Fibroblast of gingiva (primary cell): ENCODE measurements at regions not wholly inside any gene's neighbourhood (a gene's known extent, or its start where the extent isn't known, plus 50 kb on each side); places are given as distances from the start of the nearest gene placed in this dataset.
A peak's percentile ranks its signal among the peaks of the same experiment; 100 is the strongest.
"Not testable (repeated sequence)": the region's sequence is repeated elsewhere in the genome, so short reads cannot be mapped to it uniquely, and the experiment has no call there.

Experiments
- DNase-seq: peaks from one replicate; pipeline ENCODE4 v3.0.0-alpha.2; 2011; ENCODE audit warnings: low read depth

DNA sequence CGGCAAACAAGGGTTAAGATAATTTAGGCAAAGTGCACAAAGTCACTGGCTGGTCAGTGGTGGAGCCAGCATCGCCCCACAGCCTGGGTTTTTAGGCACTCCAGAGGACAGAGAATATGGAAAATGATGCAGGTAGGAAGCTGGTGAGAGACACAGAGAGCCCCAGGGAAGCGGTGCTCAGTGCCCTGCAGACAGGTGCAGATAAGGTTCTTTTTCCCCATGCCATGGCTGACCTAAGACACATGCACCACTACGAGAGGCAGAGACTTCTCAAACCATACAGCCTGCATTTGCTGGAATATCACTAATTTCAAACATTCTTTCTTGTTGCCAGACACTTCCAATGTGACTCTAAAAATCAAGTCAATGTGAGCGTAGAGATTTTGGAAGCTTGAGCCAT, 205.7 kb upstream of the APCDD1 start:
- no peak for DNase-seq

- no peak for DNase-seq
Observed at GRCh38 chr18:10249270-10249669, 205.2 kb upstream of the APCDD1 start.

DNA sequence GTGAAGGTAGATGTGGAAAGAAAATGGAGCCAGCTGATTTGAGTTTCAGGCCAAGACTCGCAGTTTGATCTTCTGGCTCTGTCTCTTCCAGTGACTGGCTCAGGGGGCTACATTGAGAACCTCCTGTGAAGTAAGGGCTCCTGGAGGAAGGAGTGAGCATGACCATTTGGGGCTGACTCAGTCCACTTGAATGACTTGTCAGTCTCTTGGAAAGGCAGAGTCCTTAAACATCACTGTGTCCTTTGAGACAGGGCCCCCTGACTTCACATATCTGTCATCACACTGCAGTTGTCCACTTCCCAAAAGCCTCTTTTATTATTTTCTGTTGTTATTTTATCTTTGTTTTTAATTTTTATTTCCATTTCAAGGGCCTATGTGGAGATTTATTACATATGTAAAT, 204.6 kb upstream of the APCDD1 start:
- no peak for DNase-seq

- no peak for DNase-seq
Observed at GRCh38 chr18:10252494-10252893, 201.9 kb upstream of the APCDD1 start.

DNA sequence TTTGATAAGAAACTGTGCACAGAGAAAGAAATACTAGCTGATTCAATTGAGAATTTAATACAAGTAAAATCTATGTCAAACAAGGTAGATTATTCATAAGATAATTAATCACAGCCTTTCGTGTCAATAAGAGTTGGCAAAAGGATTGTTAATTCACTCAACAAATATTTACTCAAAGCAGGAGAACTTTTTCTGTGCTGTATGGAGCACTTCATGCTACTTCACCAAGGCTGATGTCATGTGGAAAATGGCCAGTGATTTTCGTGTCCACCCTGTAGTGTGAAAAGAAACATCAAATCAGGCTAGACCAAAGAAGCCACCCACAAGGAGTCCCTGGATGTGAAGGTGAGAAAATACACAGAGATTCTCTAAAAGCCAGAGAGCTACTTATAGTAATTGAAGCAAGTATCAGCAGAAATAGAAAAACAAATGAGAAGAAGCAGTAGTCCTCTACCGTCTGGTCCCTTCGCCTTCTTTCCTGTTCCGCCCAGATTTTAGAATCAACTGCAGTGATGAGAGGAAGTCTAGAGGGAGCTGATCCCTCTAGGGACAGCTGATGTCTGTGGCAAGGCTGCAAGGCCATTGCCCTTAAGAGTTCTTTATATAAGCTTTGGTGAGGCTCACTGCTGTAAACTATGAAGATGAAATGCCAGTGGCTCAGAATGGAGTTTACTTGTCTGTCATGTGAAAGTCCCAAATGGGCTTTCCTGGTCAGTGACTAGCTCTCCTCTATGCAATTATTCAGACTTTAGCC, 201.3 kb upstream of the APCDD1 start:
- DNase-seq, result no peak

DNA sequence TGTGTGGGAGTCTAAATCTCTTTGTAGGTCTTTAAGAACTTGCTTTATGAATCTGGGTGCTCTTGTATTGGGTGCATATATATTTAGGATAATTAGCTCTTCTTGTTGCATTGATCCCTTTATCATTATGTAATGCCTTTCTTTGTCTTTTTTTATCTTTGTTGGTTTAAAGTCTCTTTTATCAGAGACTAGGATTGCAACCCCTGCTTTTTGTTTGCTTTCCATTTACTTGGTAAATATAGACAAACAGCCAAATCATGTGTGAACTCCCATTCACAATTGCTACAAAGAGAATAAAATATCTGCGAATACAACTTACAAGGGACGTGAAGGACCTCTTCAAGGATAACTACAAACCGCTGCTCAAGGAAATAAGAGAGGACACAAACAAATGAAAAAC, 198.2 kb upstream of the APCDD1 start:
- not testable (repeated sequence) for DNase-seq

- no peak for DNase-seq
Observed at GRCh38 chr18:10258836-10259474, 195.5 kb upstream of the APCDD1 start.

DNA sequence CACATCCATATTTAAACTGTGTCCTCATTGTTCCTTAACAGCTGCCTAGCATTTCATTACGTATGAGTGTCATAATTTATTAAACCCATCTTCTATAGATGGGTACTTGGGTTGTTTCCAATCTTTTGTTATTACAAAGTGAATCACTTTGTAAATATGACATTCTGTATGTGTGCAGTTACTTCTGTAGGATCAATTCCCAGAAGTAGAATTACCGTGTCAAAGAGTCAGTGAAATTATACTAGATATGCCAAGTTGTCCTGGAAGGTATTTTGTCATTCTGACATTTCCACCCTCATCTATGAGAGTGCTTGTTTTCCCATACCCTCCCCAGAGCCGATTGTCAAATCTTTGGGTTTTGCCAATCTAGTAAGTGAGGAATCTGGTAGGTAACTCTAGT, 194.5 kb upstream of the APCDD1 start:
- peak; percentile 9 for DNase-seq

GRCh38 chr18:10261344-10262276, 192.8 kb upstream of the APCDD1 start:
- no peak for DNase-seq

DNA sequence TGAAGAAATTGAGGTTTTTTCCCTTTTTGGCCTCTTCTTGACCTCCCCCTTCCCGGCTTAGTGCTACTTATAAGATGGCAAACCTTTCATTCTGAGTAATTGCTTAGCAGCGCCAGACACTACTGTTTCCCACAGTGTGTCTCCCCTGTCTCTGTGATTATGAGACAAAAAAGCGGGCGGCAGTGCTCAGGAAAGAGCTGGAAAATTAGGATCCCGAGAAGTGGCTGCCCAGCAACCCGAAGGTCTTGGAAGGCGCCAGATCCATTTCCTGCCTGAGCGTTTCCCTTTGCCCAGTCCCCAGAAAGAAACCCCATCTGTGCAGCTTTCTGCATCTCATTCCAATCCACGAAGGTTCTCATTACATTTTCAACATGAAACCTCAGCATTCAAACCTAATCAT, 191.9 kb upstream of the APCDD1 start:
- DNase-seq, result no peak

DNA sequence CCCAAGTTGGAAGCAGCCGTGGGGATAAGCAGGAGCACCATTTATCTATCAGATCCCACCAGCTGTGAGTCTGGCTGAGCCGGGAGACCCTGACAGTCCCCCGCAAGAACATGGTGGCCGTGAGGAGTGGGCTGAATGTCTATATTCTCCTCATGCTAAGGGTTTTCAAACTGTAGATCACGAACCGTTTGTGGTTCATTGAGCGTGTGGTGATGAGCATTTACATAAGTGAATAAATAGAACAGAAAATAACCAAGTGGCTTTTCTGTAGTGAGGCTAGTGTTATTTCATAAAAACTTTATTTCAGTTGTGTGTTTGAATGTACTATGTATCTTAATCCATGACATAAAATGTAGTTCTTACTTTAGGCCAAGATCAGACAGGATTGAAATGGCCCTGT, 190.2 kb upstream of the APCDD1 start:
- DNase-seq, result no peak

DNA sequence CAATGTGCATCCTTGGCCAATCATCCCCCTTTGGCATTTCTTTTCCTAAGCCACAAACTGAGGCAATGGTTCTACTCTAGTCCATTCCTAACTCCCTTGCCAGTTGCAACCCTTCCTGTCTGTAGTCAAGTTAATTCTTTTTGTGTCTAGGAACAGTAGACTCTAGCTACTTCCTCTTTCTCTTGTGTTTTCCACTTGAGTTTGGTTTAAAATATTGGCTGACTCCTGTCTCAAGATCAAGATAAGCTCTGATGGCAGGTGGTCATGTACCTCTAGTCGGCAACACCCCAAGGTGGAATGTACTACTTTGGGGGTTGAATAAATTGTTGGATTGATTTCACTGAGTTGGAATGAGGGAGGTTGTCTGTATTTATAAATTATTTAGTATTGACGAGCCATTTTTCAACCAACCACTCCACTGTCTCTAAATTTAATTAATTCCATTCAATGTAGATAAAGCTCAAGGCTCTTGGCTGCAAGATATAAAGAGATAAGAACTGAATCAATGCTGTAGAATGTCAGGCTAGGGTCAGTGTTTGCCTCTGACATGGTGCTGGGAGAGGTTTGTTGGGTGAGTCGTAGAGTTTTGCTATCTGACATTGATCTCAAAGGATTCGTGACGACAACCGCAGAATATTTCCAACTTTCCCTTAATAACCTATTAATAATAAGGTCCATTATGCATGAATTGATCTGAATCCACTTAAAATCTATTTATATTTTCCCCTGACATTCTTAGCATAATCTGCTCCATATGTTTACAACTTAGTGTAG, 188.7 kb upstream of the APCDD1 start:
- DNase-seq, result no peak

- no peak for DNase-seq
Observed at GRCh38 chr18:10266334-10266590, 188.2 kb upstream of the APCDD1 start.

GRCh38 chr18:10269261-10269660, 185.2 kb upstream of the APCDD1 start:
- no peak for DNase-seq

GRCh38 chr18:10270151-10270571, 184.3 kb upstream of the APCDD1 start:
- DNase-seq, result peak; percentile 45

DNA sequence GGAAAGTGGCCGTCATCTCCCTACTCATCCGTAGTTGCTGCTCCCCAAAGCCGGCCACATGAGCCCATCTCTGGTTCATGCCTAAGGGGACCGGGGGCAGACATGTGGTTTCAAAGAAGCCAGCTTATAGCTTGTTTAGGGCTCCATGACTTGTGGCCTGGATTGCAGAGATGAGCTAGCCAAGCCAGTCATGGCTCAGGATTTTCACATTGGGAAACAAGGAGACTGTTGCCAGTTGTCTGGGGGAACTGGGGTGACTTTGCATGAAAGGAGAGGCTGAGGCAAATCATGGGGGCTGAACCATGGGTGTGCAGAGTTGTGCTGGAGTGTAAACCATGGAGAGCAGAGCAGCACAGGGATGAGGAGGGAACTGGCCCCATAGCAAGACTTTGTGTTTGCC, 183.0 kb upstream of the APCDD1 start:
- DNase-seq, result peak; percentile 85

DNA sequence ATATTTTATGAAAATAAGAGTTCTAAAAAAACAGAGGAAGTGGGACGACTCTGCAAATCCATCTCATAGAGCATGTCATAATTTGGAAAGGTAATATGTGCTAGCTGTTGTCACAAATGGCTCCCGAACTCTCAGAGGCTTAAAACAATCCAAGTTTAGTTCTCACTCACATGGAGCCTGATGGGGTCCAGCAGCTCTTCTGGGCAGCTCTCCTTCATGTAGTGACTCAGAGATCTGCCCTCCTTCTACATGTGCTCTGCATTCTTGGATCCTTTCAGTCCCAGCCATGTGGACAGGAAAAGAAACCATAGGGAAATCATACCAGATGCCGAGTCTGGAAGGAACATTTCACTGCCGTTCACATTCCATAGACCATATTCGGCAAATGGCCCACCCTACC, 180.1 kb upstream of the APCDD1 start:
- peak; percentile 81 for DNase-seq

- no peak for DNase-seq
Observed at GRCh38 chr18:10275486-10275885, 178.9 kb upstream of the APCDD1 start.

- no peak for DNase-seq
Observed at GRCh38 chr18:10278265-10278664, 176.2 kb upstream of the APCDD1 start.

GRCh38 chr18:10279471-10279870, 175.0 kb upstream of the APCDD1 start:
- no peak for DNase-seq

DNA sequence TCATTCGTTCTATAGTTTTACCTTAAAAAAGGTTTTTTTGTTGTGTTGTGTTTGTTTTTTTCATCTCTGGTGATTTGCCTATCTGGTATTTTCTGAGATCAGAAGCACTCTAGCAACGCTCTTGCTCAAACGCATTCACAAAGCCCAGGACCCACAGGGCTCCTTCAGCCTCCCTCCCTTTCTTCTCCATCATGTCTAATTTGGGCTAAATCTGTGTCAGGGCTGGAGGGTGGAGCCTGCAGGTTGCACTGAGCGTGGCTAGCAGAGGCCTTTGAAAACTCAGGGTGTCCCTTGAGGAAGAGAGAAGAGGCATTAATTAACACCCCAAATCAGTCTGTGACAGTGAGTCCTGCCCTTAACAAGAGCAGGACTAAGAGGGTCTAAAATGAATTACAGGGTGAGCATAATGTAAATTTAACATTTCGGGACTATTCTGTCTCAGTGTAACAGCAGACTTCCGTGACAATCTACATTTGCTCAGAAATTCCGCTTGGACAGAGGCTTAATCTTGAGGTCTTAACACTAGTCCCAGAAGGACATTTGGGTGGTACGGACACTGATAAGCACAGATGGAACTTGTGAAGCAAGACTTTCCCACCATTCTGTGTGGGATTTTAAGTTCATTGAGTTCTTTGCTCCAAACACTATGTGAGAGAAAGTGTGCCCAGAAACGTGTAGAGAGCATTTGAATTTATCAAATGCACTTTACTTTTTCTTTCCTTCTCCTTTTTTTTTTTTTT, 174.4 kb upstream of the APCDD1 start:
- no peak for DNase-seq
